ENCODE measurements at regions not wholly inside any gene's neighbourhood (a gene's known extent, or its start where the extent isn't known, plus 50 kb on each side); places are given as distances from the start of the nearest gene placed in this dataset.

- no peak for DNase-seq (ENCODE audit: extremely low read depth in 1 of 2, low read depth in 1 of 2)
These were observed 262.3 kb downstream of the PTEN start for GRCh38 chr10:88125766-88126165.

- DNase-seq (ENCODE audit: extremely low read depth in 1 of 2, low read depth in 1 of 2) = no peak
These were observed 263.3 kb downstream of the PTEN start for GRCh38 chr10:88126699-88127098.

- no peak for DNase-seq (ENCODE audit: extremely low read depth in 1 of 2, low read depth in 1 of 2)
These were observed 263.8 kb downstream of the PTEN start for GRCh38 chr10:88127269-88127668.

GRCh38 chr10:88127766-88128165 is 264.3 kb downstream of the PTEN start:
- DNase-seq (ENCODE audit: extremely low read depth in 1 of 2, low read depth in 1 of 2) = no peak

- DNase-seq (ENCODE audit: extremely low read depth in 1 of 2, low read depth in 1 of 2) = no peak
These were observed 265.6 kb downstream of the PTEN start for GRCh38 chr10:88129013-88129412.

GRCh38 chr10:88130912-88131311 is 267.5 kb downstream of the PTEN start:
- DNase-seq (ENCODE audit: extremely low read depth in 1 of 2, low read depth in 1 of 2) = no peak

GRCh38 chr10:88131511-88132139 is 268.2 kb downstream of the PTEN start:
- DNase-seq (ENCODE audit: extremely low read depth in 1 of 2, low read depth in 1 of 2) = no peak

- DNase-seq (ENCODE audit: extremely low read depth in 1 of 2, low read depth in 1 of 2) = no peak
These were observed 273.3 kb downstream of the PTEN start for GRCh38 chr10:88136712-88137111.

GRCh38 chr10:88138319-88138848 is 275.0 kb downstream of the PTEN start:
- DNase-seq (ENCODE audit: extremely low read depth in 1 of 2, low read depth in 1 of 2) = no peak

GRCh38 chr10:88147000-88147798 is 283.8 kb downstream of the PTEN start:
- DNase-seq (ENCODE audit: extremely low read depth in 1 of 2, low read depth in 1 of 2) = no peak

- DNase-seq (ENCODE audit: extremely low read depth in 1 of 2, low read depth in 1 of 2) = no peak
These were observed 286.5 kb downstream of the PTEN start for GRCh38 chr10:88149906-88150305.

GRCh38 chr10:88150339-88150738 is 286.9 kb downstream of the PTEN start:
- DNase-seq (ENCODE audit: extremely low read depth in 1 of 2, low read depth in 1 of 2) = no peak

GRCh38 chr10:88152728-88153133 is 289.3 kb downstream of the PTEN start:
- DNase-seq (ENCODE audit: extremely low read depth in 1 of 2, low read depth in 1 of 2) = no peak

GRCh38 chr10:88154596-88155250 is 291.3 kb downstream of the PTEN start:
- DNase-seq (ENCODE audit: extremely low read depth in 1 of 2, low read depth in 1 of 2) = no peak

- DNase-seq (ENCODE audit: extremely low read depth in 1 of 2, low read depth in 1 of 2) = no peak
These were observed 292.9 kb downstream of the PTEN start for GRCh38 chr10:88156341-88156740.

- no peak for DNase-seq (ENCODE audit: extremely low read depth in 1 of 2, low read depth in 1 of 2)
These were observed 294.6 kb downstream of the PTEN start for GRCh38 chr10:88157981-88158465.

GRCh38 chr10:88158526-88159122 is 295.2 kb downstream of the PTEN start:
- no peak for DNase-seq (ENCODE audit: extremely low read depth in 1 of 2, low read depth in 1 of 2)

GRCh38 chr10:88159127-88159829 is 295.9 kb downstream of the PTEN start:
- DNase-seq (ENCODE audit: extremely low read depth in 1 of 2, low read depth in 1 of 2) = no peak

GRCh38 chr10:88161070-88161469 is 297.6 kb downstream of the PTEN start:
- DNase-seq (ENCODE audit: extremely low read depth in 1 of 2, low read depth in 1 of 2) = no peak

GRCh38 chr10:88161756-88162155 is 298.3 kb downstream of the PTEN start:
- DNase-seq (ENCODE audit: extremely low read depth in 1 of 2, low read depth in 1 of 2) = no peak

- no peak for DNase-seq (ENCODE audit: extremely low read depth in 1 of 2, low read depth in 1 of 2)
These were observed 299.4 kb downstream of the PTEN start for GRCh38 chr10:88162852-88163251.
